IMR-90 (cell line): ENCODE measurements at regions not wholly inside any gene's neighbourhood (a gene's known extent, or its start where the extent isn't known, plus 50 kb on each side); places are given as distances from the start of the nearest gene placed in this dataset.

ENCODE experiments used
- ATAC-seq: fragments of 200-7000 bp; cut with Tn5 transposase; 2 replicates; pipeline ENCODE4 v1.9.1; 2020; ENCODE audit warnings: low read depth, mild to moderate bottlenecking, moderate library complexity
- BruUV-seq: library from RNA; stranded (reverse); fragments of 400-500 nt; replicated peaks from 2 replicates; lab custom pipeline; 2021; lab: Mats Ljungman, UMichigan
- CTCF ChIA-PET: fragments of 300-600 bp; formaldehyde crosslinking; extraction: SDS; loops from one replicate; lab custom pipeline; 2021; ENCODE audit warnings: antibody characterized with exemption; lab: Yijun Ruan, JAX
- POLR2A ChIA-PET: fragments of 300-600 bp; sonication (Branson Sonifier 250); formaldehyde crosslinking; loops from one replicate; lab custom pipeline; 2022; ENCODE audit warnings: antibody characterized with exemption; ENCODE audit not compliant: unreplicated experiment; lab: Charles Lee
- DNase-seq: peaks from one replicate; pipeline ENCODE4 v3.0.0; 2013
- H2AFZ ChIP-seq: replicated peaks from 2 replicates; pipeline ENCODE3; 2013; ENCODE audit warnings: low read length, mild to moderate bottlenecking; ENCODE audit not compliant: poor library complexity
- H2AK5ac ChIP-seq: 2 replicates; pipeline ENCODE4 v1.6.1; 2013; ENCODE audit warnings: low read depth, low read length, inconsistent platforms
- H2AK9ac ChIP-seq: replicated peaks from 2 replicates; pipeline ENCODE3; 2013; ENCODE audit warnings: mild to moderate bottlenecking, low read depth, low read length, moderate library complexity; ENCODE audit not compliant: poor library complexity
- H2BK120ac ChIP-seq: 2 replicates; pipeline ENCODE4 v1.6.1; 2013; ENCODE audit warnings: low read depth, low read length, inconsistent platforms
- H2BK15ac ChIP-seq: 3 replicates; pipeline ENCODE4 v1.6.1; 2013; ENCODE audit warnings: low read depth, low read length, inconsistent platforms
- H2BK20ac ChIP-seq: 2 replicates; pipeline ENCODE4 v1.6.1; 2013; ENCODE audit warnings: low read depth, mild to moderate bottlenecking, inconsistent platforms, low read length, moderate library complexity
- H2BK5ac ChIP-seq: 2 replicates; pipeline ENCODE4 v1.6.1; 2013; ENCODE audit warnings: mild to moderate bottlenecking, low read depth, low read length, inconsistent platforms; ENCODE audit not compliant: poor library complexity, severe bottlenecking
- H3K14ac ChIP-seq: replicated peaks from 2 replicates; pipeline ENCODE4 v1.6.1; 2013; ENCODE audit warnings: low read depth, low read length, inconsistent platforms
- H3K18ac ChIP-seq: 2 replicates; pipeline ENCODE4 v1.6.1; 2013; ENCODE audit warnings: low read depth, low read length, control low read depth
- H3K23ac ChIP-seq: 2 replicates; pipeline ENCODE4 v1.6.1; 2013; ENCODE audit warnings: low read depth, low read length, inconsistent platforms
- H3K27ac ChIP-seq: 2 replicates; pipeline ENCODE4 v1.5.1; 2013; ENCODE audit warnings: mild to moderate bottlenecking, control low read depth, low read length; ENCODE audit not compliant: insufficient read depth
- H3K27me3 ChIP-seq: 2 replicates; pipeline ENCODE4 v1.6.1; 2013; ENCODE audit warnings: low read length; ENCODE audit not compliant: control insufficient read depth, insufficient read depth
- H3K36me3 ChIP-seq: 2 replicates; pipeline ENCODE4 v1.6.1; 2013; ENCODE audit warnings: low read length, mixed read lengths; ENCODE audit not compliant: control insufficient read depth, insufficient read depth
- H3K4ac ChIP-seq: 2 replicates; pipeline ENCODE4 v1.6.1; 2013; ENCODE audit warnings: low read depth, low read length, inconsistent platforms
- H3K4me1 ChIP-seq: 2 replicates; pipeline ENCODE4 v1.6.1; 2013; ENCODE audit warnings: low read length, mixed read lengths; ENCODE audit not compliant: control insufficient read depth, insufficient read depth
- H3K4me2 ChIP-seq: 2 replicates; pipeline ENCODE4 v1.6.1; 2013; ENCODE audit warnings: low read depth, mild to moderate bottlenecking, control low read depth, low read length, moderate library complexity
- H3K4me3 ChIP-seq: 2 replicates; pipeline ENCODE4 v1.5.1; 2013; ENCODE audit warnings: low read depth, mild to moderate bottlenecking, control low read depth, low read length, moderate library complexity; ENCODE audit not compliant: insufficient read depth
- H3K56ac ChIP-seq: 2 replicates; pipeline ENCODE4 v1.6.1; 2013; ENCODE audit warnings: low read length, inconsistent platforms; ENCODE audit not compliant: insufficient read depth; ENCODE audit errors: extremely low read depth
- H3K79me1 ChIP-seq, 2 experiments: 2 replicates each; pipeline ENCODE4 v1.6.1; 2013; ENCODE audit warnings: low read length in 2 of 2, inconsistent platforms in 1 of 2, low read depth in 1 of 2
- H3K9ac ChIP-seq: 2 replicates; pipeline ENCODE4 v1.6.1; 2013; ENCODE audit warnings: low read depth, low read length, control low read depth
- H3K9me1 ChIP-seq: 2 replicates; pipeline ENCODE4 v1.6.1; 2013; ENCODE audit warnings: low read length, inconsistent platforms; ENCODE audit not compliant: insufficient read depth
- H3K9me3 ChIP-seq: 2 replicates; pipeline ENCODE4 v1.6.1; 2013; ENCODE audit warnings: low read length; ENCODE audit not compliant: control insufficient read depth, insufficient read depth
- H4K20me1 ChIP-seq: 2 replicates; pipeline ENCODE4 v1.6.1; 2013; ENCODE audit warnings: low read length, inconsistent platforms; ENCODE audit not compliant: insufficient read depth
- H4K5ac ChIP-seq: 2 replicates; pipeline ENCODE4 v1.6.1; 2013; ENCODE audit warnings: mild to moderate bottlenecking, low read depth, low read length, control low read depth
- H4K8ac ChIP-seq, 2 experiments: 2 replicates each; pipeline ENCODE4 v1.6.1; 2013; ENCODE audit warnings: low read depth in 2 of 2, low read length in 2 of 2, control low read depth in 1 of 2, inconsistent platforms in 1 of 2
- H4K91ac ChIP-seq: 2 replicates; pipeline ENCODE4 v1.6.1; 2013; ENCODE audit warnings: low read depth, low read length, inconsistent platforms; ENCODE audit not compliant: insufficient read depth
- BHLHE40 ChIP-seq: fragments of 150-350 bp; IDR thresholded peaks from 2 replicates; pipeline ENCODE4 v1.6.1; 2016; ENCODE audit warnings: mild to moderate bottlenecking, low read depth, low read length
- CEBPB ChIP-seq: IDR thresholded peaks from 2 replicates; pipeline ENCODE4 v1.6.1; 2012; ENCODE audit warnings: low read depth, low read length, improper control_type of control experiment
- CHD1 ChIP-seq: IDR thresholded peaks from 2 replicates; pipeline ENCODE4 v1.6.1; 2012; ENCODE audit warnings: low read depth, low read length, improper control_type of control experiment
- CTCF ChIP-seq: conservative IDR thresholded peaks from 2 replicates; pipeline ENCODE4 v1.5.1; 2012; ENCODE audit warnings: mild to moderate bottlenecking, low read depth, low read length, improper control_type of control experiment
- ELK1 ChIP-seq: fragments of 150-350 bp; IDR thresholded peaks from 2 replicates; pipeline ENCODE4 v1.6.1; 2016; ENCODE audit warnings: low read depth, mild to moderate bottlenecking, low read length, moderate library complexity, borderline replicate concordance
- FOS ChIP-seq: fragments of 150-350 bp; IDR thresholded peaks from 2 replicates; pipeline ENCODE4 v1.6.1; 2016; ENCODE audit warnings: low read depth, low read length
- MAFK ChIP-seq: IDR thresholded peaks from 2 replicates; pipeline ENCODE4 v1.6.1; 2012; ENCODE audit warnings: low read depth, low read length, improper control_type of control experiment
- MAZ ChIP-seq: IDR thresholded peaks from 2 replicates; pipeline ENCODE4 v1.6.1; 2012; ENCODE audit warnings: low read depth, mild to moderate bottlenecking, low read length, improper control_type of control experiment, moderate library complexity, borderline replicate concordance
- MXI1 ChIP-seq: IDR thresholded peaks from 2 replicates; pipeline ENCODE4 v1.6.1; 2012; ENCODE audit warnings: low read depth, mild to moderate bottlenecking, low read length, moderate library complexity, borderline replicate concordance
- NFE2L2 ChIP-seq: fragments of 150-350 bp; IDR thresholded peaks from 2 replicates; pipeline ENCODE4 v1.6.1; 2016; ENCODE audit warnings: low read depth, mild to moderate bottlenecking, low read length
- POLR2A ChIP-seq: IDR thresholded peaks from 2 replicates; pipeline ENCODE4 v1.6.1; 2012; ENCODE audit warnings: mild to moderate bottlenecking, low read depth, low read length
- RAD21 ChIP-seq: IDR thresholded peaks from 2 replicates; pipeline ENCODE4 v1.6.1; 2012; ENCODE audit warnings: low read length, improper control_type of control experiment
- RCOR1 ChIP-seq: IDR thresholded peaks from 2 replicates; pipeline ENCODE4 v1.6.1; 2012; ENCODE audit warnings: mild to moderate bottlenecking, low read length, improper control_type of control experiment; ENCODE audit not compliant: insufficient replicate concordance
- RFX5 ChIP-seq: IDR thresholded peaks from 2 replicates; pipeline ENCODE4 v1.8.0; 2012; ENCODE audit warnings: low read depth, mild to moderate bottlenecking, low read length, moderate library complexity
- SMC3 ChIP-seq: fragments of 150-350 bp; IDR thresholded peaks from 2 replicates; pipeline ENCODE4 v1.6.1; 2016; ENCODE audit warnings: low read depth, mild to moderate bottlenecking, antibody characterized with exemption, low read length, moderate library complexity
- USF2 ChIP-seq: fragments of 150-350 bp; IDR thresholded peaks from 2 replicates; pipeline ENCODE4 v1.6.1; 2017; ENCODE audit warnings: mild to moderate bottlenecking, antibody characterized with exemption, low read length, low read depth
- WGBS, 2 experiments: methylation state at CpG; one replicate each; pipeline versions ENCODE4 v1.1.5 to v1.1.7; 2013; ENCODE audit warnings: missing lambda C conversion rate in 2 of 2; ENCODE audit not compliant: insufficient read length in 1 of 2; ENCODE audit errors: extremely low coverage in 2 of 2; 5-methylcytosine and 5-hydroxymethylcytosine counted together
- dilution Hi-C: fragments of 300-500 bp; cut with HindIII; formaldehyde crosslinking; loops from one replicate; pipeline ENCODE4 v1.14.3; 2018; ENCODE audit warnings: low sequenced_read_pairs; ENCODE audit not compliant: unreplicated experiment
- in situ Hi-C: fragments of 300-500 bp; cut with MboI; formaldehyde crosslinking; loops from 3 replicates; pipeline ENCODE4 v1.14.3; 2019; ENCODE audit warnings: low sequenced_read_pairs, inconsistent platforms, mixed read lengths
- intact Hi-C: fragments of 100-400 bp; cut with micrococcal nuclease; formaldehyde crosslinking; loops from 2 replicates; pipeline ENCODE4 v1.10.0; 2022

GRCh38 chr9:13865869-13866268, 448.1 kb downstream of the NFIB start:
- dilution Hi-C loops (no loop called here), intact Hi-C loops (no loop called here), in situ Hi-C loops (no loop called here)
- no CpG with 5 or more reads among the region's 1 CpG for WGBS, 2 experiments
- Histone ChIP-seq H3K56ac (no peak overlapping the region), H3K18ac (no peak overlapping the region), H3K14ac (no peak overlapping the region), H4K20me1 (no peaks in the 10 kb centered on the region), H3K27ac (no peak overlapping the region), H3K36me3 (no peaks in the 10 kb centered on the region), H3K4me2 (no peak overlapping the region), H2AK9ac (no peak overlapping the region), H3K4me1 (no peaks in the 10 kb centered on the region), H3K79me1 (no peaks in the 10 kb centered on the region), H2BK20ac (no peak overlapping the region), H3K4me3 (no peak overlapping the region), H2BK15ac (no peak overlapping the region), H2BK120ac (no peak overlapping the region), H4K5ac (no peak overlapping the region), H2AK5ac (no peak overlapping the region), H4K8ac (no peak overlapping the region), H3K4ac (no peak overlapping the region), H3K23ac (no peak overlapping the region), H3K9ac (no peak overlapping the region), H4K91ac (no peak overlapping the region), H3K27me3 (no peaks in the 10 kb centered on the region), H3K9me1 (no peaks in the 10 kb centered on the region), H2BK5ac (no peak overlapping the region), H2AFZ (no peak overlapping the region), H3K9me3 (no peaks in the 10 kb centered on the region)
- no TSS peak for BruUV-seq
- no peak for ATAC-seq
- no peak for DNase-seq
- POLR2A ChIA-PET, result no interaction called here
- TF ChIP-seq NFE2L2 (no peak), RFX5 (no peak), RCOR1 (no peak), POLR2A (no peak), ELK1 (no peak), USF2 (no peak), FOS (no peak), MXI1 (no peak), CHD1 (no peak), BHLHE40 (no peak), SMC3 (no peak), MAZ (no peak), CEBPB (no peak), MAFK (no peak), RAD21 (no peak), CTCF (no peak)
- CTCF ChIA-PET, result no interaction called here
